CD4-positive, alpha-beta T cell (primary cell): ENCODE measurements at regions not wholly inside any gene's neighbourhood (a gene's known extent, or its start where the extent isn't known, plus 50 kb on each side); places are given as distances from the start of the nearest gene placed in this dataset.

Experiments
- ATAC-seq: fragments of 200-7000 bp; cut with Tn5 transposase; one replicate; pipeline ENCODE4 v1.10.0; 2022; ENCODE audit warnings: mild to moderate bottlenecking; ENCODE audit not compliant: poor library complexity
- CTCF ChIA-PET: fragments of 350-600 bp; sonication (Branson Sonifier 250); formaldehyde crosslinking; loops from one replicate; lab custom pipeline; 2021; ENCODE audit warnings: antibody characterized with exemption, inconsistent platforms; lab: Charles Lee
- POLR2A ChIA-PET: fragments of 350-600 bp; sonication (Branson Sonifier 250); formaldehyde crosslinking; loops from one replicate; lab custom pipeline; 2021; ENCODE audit warnings: antibody characterized with exemption, inconsistent platforms; lab: Charles Lee
- DNase-seq, 14 experiments: peaks; one replicate each; pipeline ENCODE4 v3.0.0-alpha.2; 2013 to 2020; ENCODE audit warnings: mixed read lengths in 2 of 14
- H3K27ac ChIP-seq, 2 donors: one replicate each; pipeline versions ENCODE4 v1.5.1 to v1.7.0; 2013; ENCODE audit warnings: low read length in 2 of 2, low read depth in 1 of 2, mild to moderate bottlenecking in 1 of 2
- H3K27me3 ChIP-seq, 2 experiments: 1 replicate in 1 of 2; 2 replicates in 1 of 2; pipeline versions ENCODE4 v1.6.1 to v1.7.0; 2013; ENCODE audit warnings: low read length in 2 of 2, control low read depth in 1 of 2, mild to moderate bottlenecking in 1 of 2, moderate library complexity in 1 of 2; ENCODE audit not compliant: insufficient read depth in 2 of 2, control insufficient read depth in 1 of 2
- H3K36me3 ChIP-seq: one replicate; pipeline ENCODE4 v1.6.1; 2013; ENCODE audit warnings: low read length, control low read depth; ENCODE audit not compliant: insufficient read depth
- H3K4me1 ChIP-seq: one replicate; pipeline ENCODE4 v1.6.1; 2013; ENCODE audit warnings: low read length, control low read depth; ENCODE audit not compliant: insufficient read depth
- H3K4me3 ChIP-seq: one replicate; pipeline ENCODE4 v1.5.1; 2013; ENCODE audit warnings: mild to moderate bottlenecking, low read length, moderate library complexity
- H3K9me3 ChIP-seq, 2 experiments: 1 replicate in 1 of 2; 2 replicates in 1 of 2; pipeline versions ENCODE4 v1.6.1 to v1.7.0; 2013; ENCODE audit warnings: low read length in 2 of 2, mild to moderate bottlenecking in 2 of 2, control low read depth in 1 of 2, moderate library complexity in 1 of 2; ENCODE audit not compliant: control insufficient read depth in 1 of 2, insufficient read depth in 1 of 2
- H3K27ac Mint-ChIP-seq: one replicate; pipeline ENCODE4 v1.8.0; 2020; ENCODE audit warnings: mixed read lengths
- H3K27me3 Mint-ChIP-seq: one replicate; pipeline ENCODE4 v1.8.0; 2021; ENCODE audit warnings: mixed read lengths
- H3K36me3 Mint-ChIP-seq: one replicate; pipeline ENCODE4 v1.8.0; 2021; ENCODE audit warnings: low read depth, mixed read lengths
- H3K4me1 Mint-ChIP-seq: one replicate; pipeline ENCODE4 v1.8.0; 2021; ENCODE audit warnings: low read depth, mixed read lengths
- H3K4me3 Mint-ChIP-seq: one replicate; pipeline ENCODE4 v1.8.0; 2020; ENCODE audit warnings: mild to moderate bottlenecking, mixed read lengths
- H3K9me3 Mint-ChIP-seq: one replicate; pipeline ENCODE4 v1.8.0; 2020; ENCODE audit warnings: mixed read lengths
- intact Hi-C, 2 experiments: fragments of 100-400 bp; cut with DNase I in 1 of 2; cut with micrococcal nuclease in 1 of 2; formaldehyde crosslinking; loops; one replicate each; pipeline versions ENCODE4 v1.15.1 to v1.9.0; 2023 to 2025; cut with DNase I, micrococcal nuclease
- TF ChIP-seq, protein P1 (sequence below): fragments of 200-600 bp; IDR thresholded peaks from one replicate; pipeline ENCODE4 v1.8.0; 2022; ENCODE audit warnings: antibody characterized with exemption, mild to moderate bottlenecking

DNA sequence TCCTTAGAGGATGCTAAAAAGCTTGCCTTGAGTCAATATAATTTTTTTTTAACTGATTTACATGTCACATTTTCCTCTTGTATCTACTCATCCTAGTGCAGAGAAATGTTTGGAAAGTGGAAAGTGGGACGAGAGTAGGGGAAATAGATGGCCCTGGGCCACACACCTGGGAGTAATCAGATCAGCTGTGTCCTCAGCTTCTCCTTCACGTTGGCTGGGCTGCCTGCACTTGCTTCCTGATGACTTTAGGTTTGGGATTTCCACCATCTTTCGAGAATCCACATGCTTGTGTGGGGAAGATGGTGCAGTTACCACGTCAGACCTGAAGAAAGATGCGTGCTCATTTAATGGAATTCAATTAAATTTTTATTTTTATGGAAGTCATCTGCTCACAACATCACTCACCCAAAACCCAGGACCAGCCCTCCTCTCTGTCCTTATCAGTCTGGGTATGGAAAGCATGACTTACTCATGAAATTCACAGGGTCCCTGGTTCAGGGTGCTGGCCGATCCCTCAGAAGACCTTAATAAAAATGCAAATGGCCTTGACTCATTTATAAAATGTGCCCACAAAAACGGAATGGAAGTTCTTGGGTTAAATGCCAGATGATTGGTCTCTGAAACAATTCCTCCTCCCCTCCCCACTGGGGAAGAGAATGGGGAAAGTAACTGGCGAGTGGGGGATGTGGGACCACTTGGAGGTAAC, 74.5 kb upstream of the TIAM2 start:
- peaks cover 21% of the 10 kb centered on the region for H3K4me1 Mint-ChIP-seq
- no peaks in the 10 kb centered on the region for H3K36me3 Mint-ChIP-seq
- Histone ChIP-seq H3K36me3 (no peaks in the 10 kb centered on the region), H3K27me3 (no peaks in the 10 kb centered on the region), H3K27ac (no peak overlapping the region), H3K4me1 (no peaks in the 10 kb centered on the region), H3K4me3 (no peak overlapping the region), H3K9me3 (no peaks in the 10 kb centered on the region)
- intact Hi-C loops, result loop anchor here in 1 of 2 experiments (10.0 kb wide), 1 partner anchor 246 kb away; no protein-coding TSS in a partner anchor
- no peak overlapping the region for H3K27ac Mint-ChIP-seq
- no peaks in the 10 kb centered on the region for H3K27me3 Mint-ChIP-seq
- DNase-seq (no peak), ATAC-seq (no peak)
- POLR2A ChIA-PET, result no interaction called here
- H3K9me3 Mint-ChIP-seq, result no peaks in the 10 kb centered on the region
- CTCF ChIA-PET, result no interaction called here
- TF ChIP-seq, protein P1, sequence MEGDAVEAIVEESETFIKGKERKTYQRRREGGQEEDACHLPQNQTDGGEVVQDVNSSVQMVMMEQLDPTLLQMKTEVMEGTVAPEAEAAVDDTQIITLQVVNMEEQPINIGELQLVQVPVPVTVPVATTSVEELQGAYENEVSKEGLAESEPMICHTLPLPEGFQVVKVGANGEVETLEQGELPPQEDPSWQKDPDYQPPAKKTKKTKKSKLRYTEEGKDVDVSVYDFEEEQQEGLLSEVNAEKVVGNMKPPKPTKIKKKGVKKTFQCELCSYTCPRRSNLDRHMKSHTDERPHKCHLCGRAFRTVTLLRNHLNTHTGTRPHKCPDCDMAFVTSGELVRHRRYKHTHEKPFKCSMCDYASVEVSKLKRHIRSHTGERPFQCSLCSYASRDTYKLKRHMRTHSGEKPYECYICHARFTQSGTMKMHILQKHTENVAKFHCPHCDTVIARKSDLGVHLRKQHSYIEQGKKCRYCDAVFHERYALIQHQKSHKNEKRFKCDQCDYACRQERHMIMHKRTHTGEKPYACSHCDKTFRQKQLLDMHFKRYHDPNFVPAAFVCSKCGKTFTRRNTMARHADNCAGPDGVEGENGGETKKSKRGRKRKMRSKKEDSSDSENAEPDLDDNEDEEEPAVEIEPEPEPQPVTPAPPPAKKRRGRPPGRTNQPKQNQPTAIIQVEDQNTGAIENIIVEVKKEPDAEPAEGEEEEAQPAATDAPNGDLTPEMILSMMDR, result no peak
- no peak overlapping the region for H3K4me3 Mint-ChIP-seq

DNA sequence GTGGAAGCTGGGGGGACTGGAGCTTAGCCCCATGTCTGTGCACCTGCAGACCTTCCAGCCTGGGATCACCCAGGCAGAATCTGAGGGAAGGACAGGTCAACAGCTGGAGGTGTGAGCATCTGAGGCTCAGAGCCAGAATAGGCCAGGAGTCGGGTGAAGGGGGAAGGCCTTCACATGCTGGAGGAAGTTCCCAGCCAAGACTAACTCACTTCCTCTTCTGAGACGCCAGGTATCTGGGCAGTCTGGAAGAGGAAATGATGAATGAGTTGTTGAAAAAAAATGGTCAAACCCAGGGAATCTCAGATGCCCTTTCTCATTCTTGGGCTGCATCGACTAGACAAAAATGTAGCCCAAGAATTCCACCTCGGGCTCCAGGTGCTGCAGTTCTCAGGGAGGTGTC, 73.6 kb upstream of the TIAM2 start:
- no peak overlapping the region for H3K27ac Mint-ChIP-seq
- Histone ChIP-seq H3K36me3 (no peaks in the 10 kb centered on the region), H3K4me3 (no peak overlapping the region), H3K27me3 (no peaks in the 10 kb centered on the region), H3K4me1 (no peaks in the 10 kb centered on the region), H3K9me3 (no peaks in the 10 kb centered on the region), H3K27ac (no peak overlapping the region)
- ChIA-PET CTCF (no interaction called here), POLR2A (no interaction called here)
- intact Hi-C loops, result loop anchor here in 1 of 2 experiments (10.0 kb wide), 1 partner anchor 247 kb away; no protein-coding TSS in a partner anchor
- no peak for ATAC-seq
- H3K27me3 Mint-ChIP-seq, result no peaks in the 10 kb centered on the region
- no peaks in the 10 kb centered on the region for H3K9me3 Mint-ChIP-seq
- peaks cover 21% of the 10 kb centered on the region for H3K4me1 Mint-ChIP-seq
- peak in 1 of 14 experiments; percentile 5 for DNase-seq
- TF ChIP-seq, protein P1, result no peak
- H3K4me3 Mint-ChIP-seq, result no peak overlapping the region
- no peaks in the 10 kb centered on the region for H3K36me3 Mint-ChIP-seq

DNA sequence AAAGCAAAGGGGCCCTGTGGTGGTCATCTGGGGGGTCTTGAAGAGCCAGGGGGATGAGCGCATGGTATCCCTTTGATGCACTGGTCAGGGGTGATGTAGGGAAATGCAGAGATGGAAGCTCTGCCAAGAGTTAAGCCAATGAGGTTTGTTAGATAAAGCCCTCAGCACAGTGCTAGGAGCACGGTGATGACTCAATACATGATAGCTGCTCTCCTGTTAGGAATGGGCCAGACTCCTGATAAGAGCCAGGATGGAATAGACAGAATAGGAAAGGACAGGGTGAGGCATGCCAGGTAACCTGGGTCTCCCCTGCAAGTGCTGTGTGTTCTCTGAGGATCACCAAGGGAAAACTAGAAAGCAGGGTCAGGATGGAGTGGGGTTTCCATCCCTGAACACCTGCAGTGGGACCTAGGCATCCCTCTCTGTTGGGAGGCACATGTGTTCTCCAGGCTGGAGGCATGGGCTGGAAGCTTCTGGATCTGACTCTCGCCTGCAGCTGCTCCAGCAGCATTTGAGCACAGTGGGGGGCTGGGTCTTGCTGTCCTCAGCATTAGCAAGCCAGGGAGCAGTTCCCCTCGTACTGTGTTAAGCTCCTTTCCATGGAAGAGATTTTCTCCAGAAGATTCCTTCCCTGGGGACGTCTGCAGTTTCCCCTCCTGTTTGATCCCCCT, 71.8 kb upstream of the TIAM2 start:
- TF ChIP-seq, protein P1, result no peak
- no peaks in the 10 kb centered on the region for H3K36me3 Mint-ChIP-seq
- ChIA-PET POLR2A (no interaction called here), CTCF (no interaction called here)
- no peak overlapping the region for H3K4me3 Mint-ChIP-seq
- H3K4me1 Mint-ChIP-seq, result peaks cover 21% of the 10 kb centered on the region
- H3K36me3 ChIP-seq, result no peaks in the 10 kb centered on the region
- no peaks in the 10 kb centered on the region for H3K4me1 ChIP-seq
- no peak overlapping the region for H3K27ac Mint-ChIP-seq
- intact Hi-C loops, result loop anchor here in 1 of 2 experiments (10.0 kb wide), 1 partner anchor 249 kb away; no protein-coding TSS in a partner anchor
- no peaks in the 10 kb centered on the region for H3K27me3 Mint-ChIP-seq
- DNase-seq, result no peak
- H3K27ac ChIP-seq, result no peak overlapping the region
- H3K9me3 Mint-ChIP-seq, result no peaks in the 10 kb centered on the region
- no peaks in the 10 kb centered on the region for H3K27me3 ChIP-seq
- ATAC-seq, result no peak
- H3K9me3 ChIP-seq, result no peaks in the 10 kb centered on the region
- no peak overlapping the region for H3K4me3 ChIP-seq
